GM21423 (cell line): ENCODE measurements at regions not wholly inside any gene's neighbourhood (a gene's known extent, or its start where the extent isn't known, plus 50 kb on each side); places are given as distances from the start of the nearest gene placed in this dataset.

ENCODE experiments used
- ATAC-seq: cut with Tn5 transposase; IDR thresholded peaks from one replicate; pipeline ENCODE4 v1.9.1; 2021; ENCODE audit warnings: mild to moderate bottlenecking, moderate library complexity; ENCODE audit not compliant: unreplicated experiment

GRCh38 chr2:60329225-60329624, 224.2 kb downstream of the BCL11A start:
- ATAC-seq = no peak

GRCh38 chr2:60324536-60324935, 228.9 kb downstream of the BCL11A start:
- ATAC-seq = no peak

- ATAC-seq = no peak
Observed at GRCh38 chr2:60321816-60322215, 231.6 kb downstream of the BCL11A start.

GRCh38 chr2:60320724-60321123, 232.7 kb downstream of the BCL11A start:
- no peak for ATAC-seq

- ATAC-seq = no peak
Observed at GRCh38 chr2:60319031-60319547, 234.4 kb downstream of the BCL11A start.

- ATAC-seq = no peak
Observed at GRCh38 chr2:60318544-60318943, 234.9 kb downstream of the BCL11A start.

GRCh38 chr2:60317844-60318243, 235.6 kb downstream of the BCL11A start:
- peak; percentile 79 for ATAC-seq

DNA sequence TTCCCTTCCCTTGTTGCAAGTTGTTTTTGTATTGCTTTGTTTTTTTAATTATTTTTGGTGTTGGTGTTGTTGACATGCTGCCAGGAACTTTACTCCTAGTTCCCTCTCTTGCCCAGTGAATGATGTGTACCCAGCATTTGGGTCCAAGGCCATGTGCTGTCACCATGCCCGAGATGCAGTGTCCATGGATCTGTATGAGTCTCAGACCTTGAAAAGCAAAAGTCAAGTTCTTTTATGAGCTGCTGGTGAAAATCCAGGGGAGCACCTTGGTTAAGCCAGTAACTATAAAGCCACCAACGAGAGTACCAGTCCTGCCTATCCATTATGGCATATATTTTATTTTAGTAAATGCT, 236.4 kb downstream of the BCL11A start:
- ATAC-seq = no peak

- ATAC-seq = no peak
Observed at GRCh38 chr2:60316381-60317033, 236.9 kb downstream of the BCL11A start.

DNA sequence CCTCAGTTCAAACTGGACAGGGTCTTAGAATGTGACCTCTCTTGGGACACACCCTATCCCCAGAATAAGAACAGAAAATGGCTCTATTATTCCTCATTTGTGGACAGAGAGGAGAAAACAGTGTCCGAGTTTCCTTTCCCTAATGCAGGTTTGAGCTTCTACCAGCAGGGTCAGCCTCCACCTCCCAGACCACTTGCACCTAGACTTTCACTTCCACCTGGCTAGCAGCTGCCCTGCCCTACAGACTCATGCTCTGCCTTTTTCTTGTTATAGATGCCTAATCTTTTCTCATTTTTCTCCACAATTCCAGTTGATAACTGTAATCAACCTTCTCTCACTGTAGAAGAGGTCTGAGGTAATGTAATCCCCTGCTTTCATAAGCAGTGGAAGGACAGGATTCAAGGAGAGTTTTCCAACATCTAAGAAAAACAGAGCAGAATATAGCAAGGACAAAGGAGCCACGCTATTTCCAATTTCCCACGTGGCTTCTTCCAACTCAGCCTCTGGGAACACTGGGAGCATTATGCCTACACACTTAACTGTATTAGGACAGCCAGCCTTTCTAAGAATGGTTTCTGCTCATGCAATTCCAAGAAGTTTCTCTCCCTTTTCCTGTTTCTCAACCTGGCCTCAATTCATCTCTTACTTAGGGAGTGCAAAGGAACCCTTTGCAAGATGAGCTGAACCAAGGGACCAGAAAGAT, 239.8 kb downstream of the BCL11A start:
- peak; percentile 34 for ATAC-seq

DNA sequence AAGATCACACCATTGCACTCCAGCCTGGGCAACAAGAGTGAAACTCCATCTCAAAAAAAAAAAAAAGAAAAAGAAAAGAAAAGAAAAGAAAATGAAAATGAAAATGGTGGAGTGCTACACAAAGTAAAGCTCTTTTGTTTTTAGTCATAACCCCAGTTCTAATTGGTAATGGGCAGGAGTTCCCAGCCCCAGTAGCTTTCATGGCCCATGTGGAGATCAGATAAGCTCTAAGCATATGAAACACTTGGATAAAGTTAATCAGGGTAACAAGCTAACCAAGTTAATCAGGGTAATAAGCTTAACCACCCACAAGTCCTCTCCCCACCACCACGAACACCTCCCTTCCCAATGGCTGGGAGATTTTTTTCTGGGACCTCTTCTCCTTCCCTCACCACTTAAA, 240.8 kb downstream of the BCL11A start:
- peak; percentile 75 for ATAC-seq

GRCh38 chr2:60311524-60311923, 241.9 kb downstream of the BCL11A start:
- ATAC-seq = peak; percentile 32

DNA sequence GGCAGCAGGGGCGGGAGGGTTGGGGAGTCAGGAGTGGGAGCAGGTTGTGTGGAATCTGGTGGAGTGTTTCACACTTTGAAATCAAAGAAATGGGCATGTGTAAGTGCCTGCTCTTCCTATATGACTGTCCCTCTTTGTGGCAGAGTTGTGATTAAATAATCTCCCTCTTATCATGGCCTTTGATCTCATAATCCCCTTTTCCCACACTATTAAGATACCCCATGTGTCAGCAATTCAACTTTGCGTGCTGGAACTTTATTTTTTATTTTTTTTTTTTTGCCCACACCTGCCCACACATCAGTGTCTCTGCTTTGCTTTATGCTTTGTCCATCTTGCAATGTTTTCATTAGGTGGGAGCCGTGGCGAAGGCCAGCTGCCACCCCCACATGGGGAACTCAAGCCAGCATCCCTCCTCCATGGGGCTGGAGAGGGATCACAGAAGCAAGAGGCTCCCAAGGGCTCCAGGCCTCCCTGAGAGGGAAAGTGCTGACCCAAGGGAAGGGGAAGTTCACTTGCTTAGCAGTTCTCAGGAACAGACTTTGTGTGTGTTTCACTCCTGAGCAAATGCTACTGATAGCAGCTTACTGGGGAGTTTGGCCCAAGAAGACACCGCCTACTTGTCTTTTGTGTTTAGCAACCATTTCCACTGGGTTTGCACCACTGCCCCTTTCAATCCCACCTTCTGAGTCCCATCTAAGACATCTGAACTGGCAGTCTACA, 243.4 kb downstream of the BCL11A start:
- ATAC-seq = no peak

DNA sequence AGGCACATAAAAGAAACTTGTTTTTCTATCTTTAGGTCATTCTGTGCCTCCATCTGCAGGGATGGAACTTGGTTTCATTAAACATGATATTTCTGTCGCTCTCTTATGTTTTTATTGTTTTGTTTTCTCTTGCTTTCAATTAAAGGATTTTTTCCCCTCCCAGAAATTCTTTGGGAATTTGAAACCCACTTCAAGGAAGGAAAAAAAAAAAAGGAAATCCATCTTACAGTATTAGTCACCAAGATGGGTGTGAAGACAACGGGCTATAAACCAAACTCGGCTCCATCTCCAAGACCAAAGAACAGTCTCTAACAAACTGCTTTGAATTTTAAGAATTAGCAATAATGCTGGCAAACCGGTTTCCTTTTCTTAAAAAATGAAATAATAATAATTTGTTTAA, 244.1 kb downstream of the BCL11A start:
- no peak for ATAC-seq

- ATAC-seq = no peak
Observed at GRCh38 chr2:60306267-60306861, 247.1 kb downstream of the BCL11A start.

GRCh38 chr2:60303680-60304079, 249.8 kb downstream of the BCL11A start:
- ATAC-seq = no peak

DNA sequence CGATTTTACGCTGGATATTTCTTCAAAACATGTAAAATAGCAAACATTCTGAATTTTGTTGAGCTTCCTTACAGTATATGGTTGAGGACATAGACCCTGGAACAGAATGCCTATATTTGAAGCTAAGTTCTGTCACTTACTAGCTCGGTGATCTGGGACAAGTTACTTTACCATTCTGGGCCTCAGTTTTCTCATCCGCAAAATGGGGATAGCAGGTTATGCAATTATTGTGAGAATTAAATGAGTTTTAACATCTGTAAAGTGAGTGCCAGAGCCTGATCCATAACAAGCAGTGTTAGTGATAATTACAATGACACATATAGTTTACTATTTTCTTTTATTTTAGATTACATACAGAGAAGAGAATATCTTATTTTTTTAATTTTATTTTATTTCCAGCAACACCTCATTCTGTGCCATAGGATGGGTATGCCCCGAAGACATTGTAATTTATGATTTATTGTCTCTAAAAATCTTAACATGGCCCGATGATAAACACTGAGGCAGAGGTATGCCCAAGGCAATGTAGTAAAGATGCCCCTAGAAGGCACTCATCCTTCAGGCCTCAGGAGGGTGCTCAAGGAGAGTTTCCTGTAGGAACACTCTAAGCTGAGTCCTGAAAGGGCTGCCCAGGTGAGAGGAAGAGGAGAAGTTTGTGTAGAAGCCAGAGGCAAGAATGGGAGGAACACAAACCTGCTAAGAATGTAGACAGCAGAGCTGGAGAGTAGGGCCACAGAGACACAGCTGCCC, 250.9 kb downstream of the BCL11A start:
- no peak for ATAC-seq

DNA sequence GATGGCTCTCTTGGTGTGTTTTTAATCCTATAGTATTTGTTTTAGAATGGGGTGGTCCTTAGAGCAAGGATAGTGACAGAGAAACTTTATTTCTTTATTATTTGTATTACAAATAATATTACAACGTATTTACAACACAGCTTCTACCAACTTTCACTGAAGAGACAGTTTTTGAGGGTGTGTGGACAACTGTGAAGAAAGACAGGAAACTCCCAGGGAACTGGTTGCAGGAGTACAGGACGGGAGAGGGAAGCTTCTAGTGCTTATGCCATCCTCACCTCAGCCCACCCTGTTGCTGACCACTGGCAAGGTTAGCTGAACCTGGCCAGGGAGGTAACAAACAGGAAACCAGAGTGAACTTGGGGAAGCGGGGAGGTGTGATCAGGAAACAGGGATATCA, 251.7 kb downstream of the BCL11A start:
- ATAC-seq = no peak

DNA sequence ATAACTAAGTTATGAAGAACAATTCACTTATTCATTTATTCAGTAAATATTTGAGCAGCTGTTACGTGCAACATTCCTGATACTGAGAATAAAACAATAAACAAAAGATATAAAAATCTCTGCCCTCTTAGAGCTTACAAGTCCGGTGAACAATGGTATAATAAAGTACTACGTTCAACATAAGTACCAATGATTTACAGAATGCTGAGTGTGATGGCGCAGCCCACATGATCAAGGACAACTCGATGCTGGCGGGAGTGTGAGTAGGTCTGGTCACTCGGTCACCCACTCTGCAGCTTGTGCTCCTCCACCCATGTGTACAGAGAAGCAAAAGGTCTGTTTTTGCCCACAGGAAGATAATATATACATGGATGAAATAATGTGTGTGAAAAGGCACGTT, 254.3 kb downstream of the BCL11A start:
- no peak for ATAC-seq

DNA sequence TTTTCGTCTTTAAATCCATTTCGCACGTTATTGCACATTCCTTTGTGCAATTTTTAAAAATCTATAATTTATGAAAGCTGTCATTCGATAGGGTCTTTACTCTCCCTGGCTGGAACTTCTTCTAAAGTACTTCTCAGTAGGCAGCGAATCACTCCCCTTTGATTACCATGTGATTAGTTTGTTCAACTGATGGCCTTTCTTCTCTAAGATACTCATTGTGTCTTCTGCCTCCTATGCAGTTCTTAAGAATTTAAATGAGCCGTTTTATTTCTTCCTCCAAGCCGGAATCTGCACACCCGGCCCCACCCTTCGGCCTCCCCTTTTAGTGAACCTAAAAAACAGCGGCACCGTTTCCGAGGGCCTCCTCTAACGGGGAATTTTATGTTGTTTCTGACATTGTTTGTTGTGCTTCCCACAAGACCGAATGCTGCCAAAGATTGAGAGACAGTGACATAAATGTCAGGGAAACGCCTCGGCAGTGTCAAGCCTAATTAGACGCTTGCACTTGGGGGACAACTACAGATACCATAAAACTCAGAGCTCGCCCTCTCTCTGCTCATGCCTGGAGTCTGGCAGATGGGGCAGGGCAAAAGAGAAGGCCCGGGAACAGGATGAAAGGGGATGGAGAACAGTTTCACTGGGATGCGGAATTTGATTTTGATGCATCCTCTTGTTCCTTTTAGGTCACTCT, 255.3 kb downstream of the BCL11A start:
- no peak for ATAC-seq
